Panc1 (cell line): ENCODE measurements at regions not wholly inside any gene's neighbourhood (a gene's known extent, or its start where the extent isn't known, plus 50 kb on each side); places are given as distances from the start of the nearest gene placed in this dataset.
"Not testable (repeated sequence)": the region's sequence is repeated elsewhere in the genome, so short reads cannot be mapped to it uniquely, and the experiment has no call there.

Experiments used
- CTCF ChIP-seq: fragments of 450-650 bp; IDR thresholded peaks from 2 replicates; pipeline ENCODE4 v1.5.1; 2017; ENCODE audit warnings: mild to moderate bottlenecking
- POLR2AphosphoS5 ChIP-seq: IDR thresholded peaks from 2 replicates; pipeline ENCODE4 v1.6.1; 2012; ENCODE audit warnings: mild to moderate bottlenecking, low read depth, low read length, moderate library complexity
- SIN3A ChIP-seq: IDR thresholded peaks from 2 replicates; pipeline ENCODE4 v1.6.1; 2012; ENCODE audit warnings: low read depth, mild to moderate bottlenecking, low read length, moderate library complexity, borderline replicate concordance; ENCODE audit not compliant: insufficient read depth
- TCF7L2 ChIP-seq: IDR thresholded peaks from 2 replicates; pipeline ENCODE4 v1.6.1; 2011; ENCODE audit warnings: mild to moderate bottlenecking, low read depth, low read length, inconsistent platforms
- TF ChIP-seq, protein P1 (sequence below), 2 experiments: IDR thresholded peaks; 2 replicates each; pipeline ENCODE4 v1.6.1; 2011 to 2012; ENCODE audit warnings: low read depth in 2 of 2, control low read depth in 1 of 2, low read length in 1 of 2, mild to moderate bottlenecking in 1 of 2, moderate library complexity in 1 of 2; ENCODE audit not compliant: insufficient read depth in 1 of 2

GRCh38 chr7:9728014-9728657 lies 1245.5 kb upstream of the PHF14 start:
- TF ChIP-seq CTCF, TCF7L2, POLR2AphosphoS5, SIN3A: not testable (repeated sequence)
- TF ChIP-seq, protein P1, sequence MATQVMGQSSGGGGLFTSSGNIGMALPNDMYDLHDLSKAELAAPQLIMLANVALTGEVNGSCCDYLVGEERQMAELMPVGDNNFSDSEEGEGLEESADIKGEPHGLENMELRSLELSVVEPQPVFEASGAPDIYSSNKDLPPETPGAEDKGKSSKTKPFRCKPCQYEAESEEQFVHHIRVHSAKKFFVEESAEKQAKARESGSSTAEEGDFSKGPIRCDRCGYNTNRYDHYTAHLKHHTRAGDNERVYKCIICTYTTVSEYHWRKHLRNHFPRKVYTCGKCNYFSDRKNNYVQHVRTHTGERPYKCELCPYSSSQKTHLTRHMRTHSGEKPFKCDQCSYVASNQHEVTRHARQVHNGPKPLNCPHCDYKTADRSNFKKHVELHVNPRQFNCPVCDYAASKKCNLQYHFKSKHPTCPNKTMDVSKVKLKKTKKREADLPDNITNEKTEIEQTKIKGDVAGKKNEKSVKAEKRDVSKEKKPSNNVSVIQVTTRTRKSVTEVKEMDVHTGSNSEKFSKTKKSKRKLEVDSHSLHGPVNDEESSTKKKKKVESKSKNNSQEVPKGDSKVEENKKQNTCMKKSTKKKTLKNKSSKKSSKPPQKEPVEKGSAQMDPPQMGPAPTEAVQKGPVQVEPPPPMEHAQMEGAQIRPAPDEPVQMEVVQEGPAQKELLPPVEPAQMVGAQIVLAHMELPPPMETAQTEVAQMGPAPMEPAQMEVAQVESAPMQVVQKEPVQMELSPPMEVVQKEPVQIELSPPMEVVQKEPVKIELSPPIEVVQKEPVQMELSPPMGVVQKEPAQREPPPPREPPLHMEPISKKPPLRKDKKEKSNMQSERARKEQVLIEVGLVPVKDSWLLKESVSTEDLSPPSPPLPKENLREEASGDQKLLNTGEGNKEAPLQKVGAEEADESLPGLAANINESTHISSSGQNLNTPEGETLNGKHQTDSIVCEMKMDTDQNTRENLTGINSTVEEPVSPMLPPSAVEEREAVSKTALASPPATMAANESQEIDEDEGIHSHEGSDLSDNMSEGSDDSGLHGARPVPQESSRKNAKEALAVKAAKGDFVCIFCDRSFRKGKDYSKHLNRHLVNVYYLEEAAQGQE (IDR thresholded peaks at IDR 0.05; ENCODE audit: insufficient read depth in 1 of 2, low read depth in 2 of 2, low read length in 1 of 2): not testable (repeated sequence)
